ELF-1 (cell line): ENCODE measurements at regions not wholly inside any gene's neighbourhood (a gene's known extent, or its start where the extent isn't known, plus 50 kb on each side); places are given as distances from the start of the nearest gene placed in this dataset.

ENCODE experiments used
- DNase-seq: peaks from one replicate; pipeline ENCODE4 v3.0.0-alpha.2; 2016; ENCODE audit warnings: low read depth, low spot score

DNA sequence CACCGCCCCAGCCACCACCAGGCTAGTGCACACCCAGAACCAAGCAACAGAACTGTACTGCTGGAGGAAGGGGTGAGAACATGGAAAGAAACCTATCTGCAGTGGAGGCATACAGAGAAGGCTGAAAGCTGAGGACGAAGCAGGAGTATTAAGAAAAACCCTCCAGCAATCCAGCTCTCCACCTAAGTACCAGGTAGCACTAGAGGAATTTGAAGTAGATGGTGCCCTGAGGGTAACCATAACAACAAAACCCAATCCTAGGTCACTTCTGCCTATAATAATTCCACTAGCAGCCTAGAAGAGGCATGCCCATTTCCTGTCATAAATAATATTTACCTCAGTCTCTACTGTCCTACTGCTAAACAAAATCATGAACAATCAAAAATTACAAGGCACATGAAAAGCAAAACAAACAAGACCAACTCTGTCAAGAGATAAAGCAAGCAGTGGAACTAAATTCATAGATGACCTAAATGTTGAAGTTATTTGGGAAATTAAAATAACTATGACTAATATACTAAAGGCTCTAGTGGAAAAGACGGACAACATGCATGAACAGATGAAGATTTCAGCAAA lies 51.1 kb downstream of the HYCC1 start:
- DNase-seq = peak; percentile 19

DNA sequence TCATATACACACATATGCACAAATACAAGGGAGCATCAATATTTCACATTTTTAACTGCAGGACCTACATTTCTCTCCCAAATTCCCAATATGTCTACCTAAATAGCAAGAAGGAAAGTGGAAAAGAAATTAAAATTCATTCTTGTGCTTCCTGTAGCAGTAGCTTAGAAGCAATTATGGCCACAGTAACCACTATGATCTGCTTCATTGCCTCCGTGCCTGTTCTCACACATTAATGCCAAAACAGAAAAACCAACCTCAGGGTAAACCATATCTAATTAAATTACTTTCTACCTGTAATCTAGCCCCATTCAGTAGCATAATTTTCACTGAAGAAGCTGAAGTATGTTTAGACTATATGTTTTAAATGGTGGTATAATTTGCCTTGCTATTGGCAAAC lies 55.2 kb downstream of the HYCC1 start:
- no peak for DNase-seq

DNA sequence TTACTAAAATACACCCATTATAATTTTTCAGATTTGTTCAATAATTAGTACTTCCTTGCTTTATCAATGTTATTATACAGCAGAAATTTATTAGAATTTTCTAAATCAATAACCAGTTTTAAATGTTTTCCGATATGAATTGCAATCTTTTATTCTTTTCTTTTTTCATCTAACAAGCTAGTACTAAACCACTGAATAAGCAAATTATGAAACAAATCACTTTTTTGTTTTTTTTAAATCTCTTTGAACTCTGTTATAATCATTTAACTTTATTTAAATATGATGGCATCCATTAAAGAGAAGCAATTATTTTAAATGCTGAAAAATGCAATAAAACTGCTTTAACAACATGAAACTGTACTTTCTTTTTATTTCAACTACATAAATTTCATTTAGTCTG lies 59.7 kb downstream of the HYCC1 start:
- DNase-seq = no peak

DNA sequence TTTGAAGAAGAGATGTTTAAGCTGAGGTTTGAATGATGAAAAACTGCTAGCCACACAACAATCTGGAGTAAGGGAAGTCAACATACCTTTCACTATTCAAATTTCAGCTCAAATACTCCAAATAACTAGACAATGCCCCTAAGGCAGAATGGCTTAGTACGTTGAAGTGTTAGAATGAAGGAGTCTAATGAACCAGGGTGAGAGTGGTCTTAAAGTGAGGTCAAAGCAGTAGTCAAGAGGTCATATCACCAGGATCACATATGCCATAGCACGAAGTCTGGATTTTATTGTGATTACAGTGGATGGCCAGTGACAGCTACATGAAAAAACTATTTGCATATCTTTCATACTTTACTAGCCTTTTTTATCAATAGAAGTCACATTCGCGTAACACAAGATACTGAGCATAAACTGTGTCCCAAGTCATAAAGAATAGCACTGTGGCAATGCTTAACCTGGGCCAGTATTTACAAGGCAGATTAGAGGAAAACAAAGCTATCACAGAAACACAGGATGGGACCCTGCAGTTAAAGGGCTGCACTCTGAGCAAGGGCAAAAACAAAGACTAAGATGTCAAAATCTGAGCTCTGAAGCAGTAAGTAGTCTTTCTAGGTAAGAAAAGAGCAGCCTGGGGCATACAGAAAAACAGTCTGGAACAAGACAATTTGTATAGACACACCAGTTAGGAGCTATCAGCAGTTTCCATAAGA lies 61.5 kb downstream of the HYCC1 start:
- DNase-seq = no peak

DNA sequence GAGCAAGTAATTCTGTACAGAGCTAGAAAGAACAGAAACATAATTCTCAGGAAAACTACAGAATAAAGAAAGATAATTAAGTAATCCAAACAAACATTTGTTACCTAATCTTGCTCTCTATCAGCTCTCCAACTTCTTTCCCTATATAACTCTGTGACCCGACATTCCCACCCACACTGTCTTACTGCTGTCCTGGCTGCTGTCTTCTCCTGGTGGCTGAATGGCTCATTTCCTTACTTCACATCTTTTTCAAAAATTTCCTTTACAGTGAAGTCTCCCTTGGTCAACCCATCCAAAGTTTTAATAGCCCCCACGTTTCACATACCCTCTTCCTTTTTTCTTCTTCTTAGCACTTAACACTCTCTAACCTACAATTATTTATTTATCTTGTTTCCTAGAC lies 64.0 kb downstream of the HYCC1 start:
- DNase-seq = no peak

DNA sequence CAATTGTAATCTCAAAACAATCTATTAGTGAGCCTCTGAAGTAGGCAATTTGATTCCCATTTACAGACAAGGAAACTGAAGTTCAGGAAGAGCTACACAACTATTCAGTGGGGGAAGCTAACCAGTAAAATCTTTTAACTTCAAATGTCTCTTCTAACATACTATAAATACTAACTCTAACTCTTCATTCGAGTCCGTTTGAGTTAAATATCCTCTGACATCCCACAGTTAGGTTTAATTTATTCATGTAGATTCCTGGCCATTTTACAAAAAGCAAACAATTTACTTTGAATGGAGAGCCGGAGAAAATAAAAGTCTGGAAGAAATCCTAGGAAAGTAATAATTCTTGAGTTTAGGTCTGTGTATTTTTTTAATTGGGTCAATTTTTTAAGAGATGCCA lies 64.7 kb downstream of the HYCC1 start:
- DNase-seq = no peak

DNA sequence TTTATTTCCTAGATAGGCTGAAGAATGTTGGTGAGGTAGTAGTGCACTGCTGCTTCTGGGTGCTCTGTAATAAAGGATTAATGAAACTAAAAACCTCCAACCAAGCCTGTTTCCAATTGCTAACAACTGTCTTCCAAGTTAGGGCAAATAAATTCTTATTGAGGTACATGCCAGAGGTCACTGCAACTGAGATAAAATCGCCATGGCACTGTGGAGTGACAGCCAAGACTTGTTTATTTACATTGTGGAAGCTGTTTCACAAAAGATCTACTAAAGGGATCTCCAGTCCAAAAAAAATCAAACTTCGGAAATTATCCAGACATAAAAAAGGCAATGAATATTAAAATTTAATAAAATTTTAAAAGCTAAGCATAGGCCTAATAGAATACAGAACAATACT lies 65.2 kb downstream of the HYCC1 start:
- DNase-seq = no peak

DNA sequence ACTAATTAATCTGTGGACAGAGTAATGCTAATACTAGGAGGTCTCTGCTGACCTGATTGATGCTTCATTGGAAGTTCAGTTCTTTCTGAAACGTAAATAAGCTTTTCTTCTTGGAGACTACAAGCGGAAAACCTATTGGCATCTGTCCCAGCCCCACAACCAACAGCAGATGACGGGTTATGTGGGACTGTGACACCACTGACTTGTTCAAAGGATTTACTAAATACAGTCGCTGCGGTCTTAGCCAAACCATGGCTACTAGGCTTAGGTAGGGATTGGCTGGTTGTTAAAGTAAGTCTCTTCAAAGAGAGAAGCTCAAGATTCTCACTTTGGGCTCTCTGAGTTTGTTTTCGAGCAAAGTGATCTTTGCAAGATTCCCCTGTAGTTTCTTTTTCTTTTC lies 68.3 kb downstream of the HYCC1 start:
- DNase-seq = no peak

DNA sequence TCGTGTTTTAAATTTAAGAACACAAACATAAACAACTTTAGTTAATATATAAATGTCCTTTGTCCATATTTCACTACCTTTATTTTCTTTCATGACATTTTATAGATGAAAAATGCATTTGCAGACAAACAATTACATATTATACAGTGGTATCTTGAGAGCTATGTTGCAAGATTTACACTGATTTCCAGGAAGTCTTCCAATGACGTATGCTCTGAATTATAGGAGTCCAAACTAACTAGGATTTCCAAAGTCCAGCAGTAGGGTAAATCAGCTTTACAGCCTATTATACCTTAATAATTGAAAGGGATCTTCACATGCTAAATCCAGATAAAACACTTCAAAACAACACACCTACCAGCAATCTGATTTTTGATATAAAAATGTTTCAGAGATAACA lies 69.4 kb downstream of the HYCC1 start:
- no peak for DNase-seq

DNA sequence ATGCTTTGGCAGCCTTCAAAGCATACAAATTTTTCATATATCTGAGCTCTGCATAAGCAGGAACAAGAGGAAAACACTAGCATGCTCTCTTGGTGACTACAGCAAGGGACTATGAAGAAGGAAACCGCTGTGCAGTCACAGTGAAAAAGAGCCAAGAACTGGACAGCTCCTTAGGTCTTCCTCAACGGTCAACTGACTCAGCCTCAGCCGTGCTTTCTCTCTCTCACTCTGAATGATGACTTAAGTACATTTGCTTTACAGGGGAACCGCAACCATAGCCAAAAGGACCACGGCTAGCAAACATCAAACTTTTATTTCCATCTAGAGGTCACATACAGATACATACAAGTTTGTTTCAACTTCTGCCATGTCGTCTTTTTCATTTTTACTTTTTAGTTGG lies 69.9 kb downstream of the HYCC1 start:
- no peak for DNase-seq

DNA sequence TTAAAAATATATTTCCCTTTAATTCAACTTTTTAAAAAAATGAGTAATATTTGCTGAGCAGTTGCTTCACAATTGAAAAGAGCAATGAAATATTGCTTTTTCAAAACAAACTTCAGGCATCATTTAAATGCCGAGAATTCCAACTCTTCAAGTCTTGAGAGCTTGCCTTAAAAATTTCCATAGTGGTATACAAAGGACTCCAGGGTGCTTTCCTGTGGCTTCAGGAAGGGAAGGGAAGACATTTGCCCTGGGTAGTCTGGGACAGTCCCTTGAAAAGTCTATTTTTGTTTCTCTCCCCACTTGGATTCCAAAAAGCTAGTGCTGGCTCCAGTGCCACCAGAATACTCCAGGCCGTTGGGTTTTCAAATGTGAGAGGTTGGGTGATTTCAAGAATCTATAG lies 71.7 kb downstream of the HYCC1 start:
- no peak for DNase-seq

DNA sequence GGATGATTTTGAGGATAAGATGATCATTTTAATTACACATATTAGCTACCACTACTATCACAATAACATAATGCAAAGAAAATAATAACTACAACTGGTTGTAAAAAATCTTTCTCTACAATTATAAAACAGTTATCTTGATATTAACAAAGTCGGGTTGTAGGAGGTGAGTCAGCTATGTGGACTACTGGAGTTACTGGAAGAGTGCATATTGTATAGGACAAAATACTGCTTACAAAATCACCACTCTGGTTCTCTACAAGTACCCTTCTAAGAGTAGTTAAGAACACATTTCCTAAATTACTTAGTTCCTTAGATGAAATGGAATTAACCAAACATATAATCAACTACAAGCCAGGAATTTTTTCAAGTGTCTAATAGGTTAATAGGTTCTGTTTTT lies 74.1 kb downstream of the HYCC1 start:
- no peak for DNase-seq

DNA sequence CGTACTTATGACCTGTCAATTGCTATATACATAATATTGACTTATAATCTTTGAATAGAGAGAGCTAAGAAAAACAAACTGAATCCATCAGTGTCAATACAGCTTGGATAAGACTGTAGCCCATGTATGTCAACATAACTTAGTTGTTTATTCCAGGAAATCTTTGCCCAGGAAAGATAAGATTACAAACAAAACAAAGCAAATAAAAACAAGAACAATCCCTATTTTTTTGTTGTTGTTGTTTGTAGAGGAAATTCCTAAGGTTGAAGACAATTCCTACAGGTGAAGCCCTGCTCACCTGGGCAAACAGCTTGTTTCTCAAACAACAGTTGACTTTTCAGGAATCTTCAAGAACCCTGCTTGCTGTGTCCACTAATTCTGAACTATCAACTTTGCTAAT lies 76.0 kb downstream of the HYCC1 start:
- no peak for DNase-seq

DNA sequence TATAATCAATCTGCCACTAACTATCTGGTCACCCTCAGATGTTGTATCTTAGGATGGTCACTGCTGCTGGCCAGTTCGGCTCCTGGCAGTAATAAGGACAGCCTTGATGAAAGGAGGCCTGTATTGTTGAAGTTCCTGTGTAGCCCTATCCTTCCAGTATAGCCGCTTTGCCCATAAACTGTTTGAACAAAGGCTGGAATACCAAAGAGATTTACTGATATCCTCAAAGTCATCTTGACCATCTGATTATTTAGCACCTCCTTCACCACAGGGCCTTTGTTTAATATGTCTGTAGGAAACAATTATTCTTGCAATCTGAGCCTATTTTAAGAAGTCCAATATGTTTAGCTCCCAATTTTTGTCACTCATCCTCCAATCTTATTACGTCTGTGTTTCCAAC lies 77.7 kb downstream of the HYCC1 start:
- DNase-seq = no peak

DNA sequence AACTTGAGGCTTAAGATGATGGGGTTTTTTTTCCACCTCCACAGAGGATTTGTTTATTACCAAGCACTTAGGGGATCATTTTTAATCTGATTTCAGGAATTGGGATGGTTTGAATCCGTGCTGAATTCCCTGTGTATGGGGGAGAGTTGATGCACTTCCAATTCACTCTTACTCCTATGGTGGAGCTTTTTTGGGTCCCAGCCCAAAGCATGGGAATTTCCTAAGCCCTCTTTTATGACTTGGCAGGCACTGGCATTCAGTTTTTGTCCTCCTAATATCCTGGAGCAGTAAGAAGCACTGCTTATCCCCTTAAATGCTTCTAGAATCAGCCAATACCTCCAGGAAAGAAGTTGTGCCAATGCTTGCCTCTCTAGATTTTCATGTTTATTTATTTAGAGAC lies 78.7 kb downstream of the HYCC1 start:
- no peak for DNase-seq

DNA sequence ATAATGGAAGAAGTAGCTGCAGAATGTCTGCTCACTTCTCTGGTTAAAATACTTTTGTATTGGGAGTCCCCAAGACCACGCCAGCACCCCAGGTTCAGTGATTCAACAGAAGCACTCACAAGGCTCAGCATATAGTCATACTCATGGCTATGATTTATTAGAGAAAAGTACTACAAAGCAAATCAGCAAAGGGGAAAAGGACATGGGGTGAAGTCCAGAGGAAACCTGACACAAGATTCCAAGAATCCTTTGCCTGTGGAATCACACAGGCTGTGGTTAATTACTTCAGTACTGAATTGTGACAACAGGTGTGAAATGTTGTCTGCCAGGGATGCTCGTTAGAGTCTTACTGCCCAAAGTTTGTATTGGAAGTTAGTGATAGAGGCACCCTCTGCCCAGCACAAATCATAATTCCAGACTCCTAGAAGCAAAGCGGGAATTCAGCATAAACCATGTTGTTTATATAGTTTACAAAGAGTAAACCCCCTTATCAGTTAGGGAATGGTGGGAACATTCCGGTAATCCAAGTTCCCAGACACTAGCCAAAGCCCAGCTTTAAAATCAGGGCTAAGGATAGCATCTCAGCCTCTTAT lies 79.4 kb downstream of the HYCC1 start:
- DNase-seq = peak; percentile 27

DNA sequence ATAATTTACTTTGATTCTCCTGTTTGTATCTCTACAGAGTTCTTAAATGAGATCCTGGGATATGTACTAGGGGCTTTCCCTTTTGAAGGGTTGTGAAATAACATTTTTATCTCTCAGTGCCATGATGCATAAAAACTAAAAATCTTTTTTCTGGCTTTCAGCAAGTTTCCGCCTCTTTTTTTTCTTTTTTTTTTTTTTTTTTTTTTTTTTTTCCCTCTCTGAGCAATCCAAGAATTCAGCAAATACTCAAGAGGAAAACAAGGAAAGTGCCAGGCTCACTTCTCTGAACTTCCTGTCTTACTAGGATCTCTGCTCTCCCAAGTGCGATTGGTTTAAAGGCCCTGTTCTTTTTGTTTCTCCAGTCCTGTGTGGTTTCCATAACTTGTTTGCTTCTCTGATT lies 79.9 kb downstream of the HYCC1 start:
- no peak for DNase-seq

DNA sequence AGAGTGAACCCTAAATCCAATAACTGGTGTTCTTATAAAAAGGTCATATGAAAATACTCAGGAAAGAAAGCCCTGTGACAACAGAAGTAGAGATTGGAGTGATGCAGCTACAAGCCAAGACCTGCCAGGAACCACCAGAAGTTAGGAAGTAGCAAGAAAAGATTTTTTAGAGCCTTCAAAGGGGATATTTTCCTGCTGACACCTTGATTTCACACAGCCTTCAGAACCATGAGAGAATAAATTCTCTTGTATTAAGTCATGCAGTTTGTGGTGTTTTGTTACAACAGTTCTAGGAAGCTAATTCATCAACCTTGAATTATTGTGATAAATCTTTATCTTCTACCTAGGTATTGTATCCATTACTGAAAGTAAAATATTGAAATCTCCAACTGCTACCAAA lies 81.0 kb downstream of the HYCC1 start:
- DNase-seq = no peak

DNA sequence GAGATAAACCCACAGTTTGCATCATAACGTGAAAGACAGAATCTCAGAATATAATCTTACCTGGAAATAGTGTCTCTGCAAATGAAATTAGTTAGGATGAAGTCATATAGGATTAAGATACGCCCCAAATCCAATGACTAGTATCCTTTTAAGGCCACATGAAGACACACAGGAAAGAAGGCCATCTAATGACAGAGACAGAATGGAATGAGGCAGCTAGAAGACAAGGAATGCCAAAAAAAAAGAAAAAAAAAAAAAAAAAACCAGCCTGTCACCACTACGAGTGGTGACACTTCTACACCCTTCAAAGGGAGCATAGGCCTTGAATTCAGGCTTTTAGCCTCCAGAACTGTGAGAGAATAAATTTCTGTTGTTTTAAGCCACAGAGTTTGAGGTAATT lies 82.9 kb downstream of the HYCC1 start:
- DNase-seq = no peak

DNA sequence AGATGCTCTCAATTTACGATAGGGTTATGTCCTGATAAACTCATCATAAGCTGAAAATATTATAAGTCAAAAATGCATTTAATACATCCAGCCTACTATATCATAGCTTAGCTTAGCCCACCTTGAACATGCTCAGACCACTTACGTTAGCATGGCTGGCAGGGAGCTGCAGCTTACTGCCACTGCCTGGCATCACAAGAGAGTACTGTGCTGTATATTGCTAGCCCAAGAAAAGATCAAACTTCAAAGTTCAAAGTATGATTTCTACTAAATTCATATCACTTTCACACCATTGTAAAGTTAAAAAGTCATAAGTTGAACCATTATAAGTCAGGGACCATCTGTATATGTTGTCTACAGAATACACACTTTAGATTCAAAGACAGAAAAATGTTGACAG lies 91.6 kb downstream of the HYCC1 start:
- no peak for DNase-seq

DNA sequence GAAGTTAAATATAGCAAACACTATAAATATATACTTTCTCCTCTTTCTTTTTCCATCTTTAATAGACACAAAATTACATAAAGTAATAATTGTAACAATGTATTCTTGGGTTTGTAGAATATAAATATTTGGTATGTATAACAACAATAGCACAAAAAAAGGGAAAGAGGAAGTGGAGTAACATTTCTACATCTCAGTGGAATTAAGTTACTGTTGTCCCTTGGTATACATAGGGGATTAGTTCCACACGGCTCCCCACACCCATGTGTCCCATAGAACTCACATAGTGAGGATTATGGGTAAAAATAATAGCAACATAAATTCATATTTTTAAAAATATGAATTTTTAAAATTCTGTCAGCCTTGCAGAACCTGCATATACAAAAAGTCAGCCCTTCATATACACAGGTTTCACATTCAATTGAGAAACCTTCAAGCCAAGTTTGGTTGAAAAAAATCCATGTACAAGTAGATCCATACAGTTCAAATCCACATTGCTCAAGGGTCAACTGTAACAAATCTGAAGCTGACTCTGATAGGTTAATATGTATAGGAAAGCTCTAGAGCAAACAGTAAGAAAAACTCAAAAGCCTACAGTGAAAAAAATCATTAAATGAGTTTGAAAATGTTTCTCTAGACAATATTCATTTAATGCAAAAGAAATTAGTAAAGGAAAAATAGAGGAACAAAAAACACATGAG lies 92.4 kb downstream of the HYCC1 start:
- no peak for DNase-seq

DNA sequence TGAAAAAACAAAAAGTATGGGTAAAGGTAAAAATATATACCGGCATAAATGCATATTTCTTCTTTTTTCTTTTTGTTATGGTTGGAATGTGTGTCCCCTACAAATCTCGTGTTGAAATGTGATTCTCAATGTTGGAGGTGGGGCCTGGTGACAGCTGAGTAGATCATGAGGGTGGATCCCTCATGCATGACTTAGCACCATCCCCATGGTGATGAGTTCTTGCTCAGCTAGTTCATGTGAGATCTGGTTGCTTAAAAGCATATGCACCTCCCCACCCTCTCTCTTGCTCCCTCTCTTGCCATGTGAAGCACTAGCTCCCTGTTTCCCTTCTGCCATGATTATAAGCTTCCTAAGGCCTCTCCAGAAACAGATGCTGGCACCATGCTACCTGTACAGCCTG lies 93.3 kb downstream of the HYCC1 start:
- no peak for DNase-seq

DNA sequence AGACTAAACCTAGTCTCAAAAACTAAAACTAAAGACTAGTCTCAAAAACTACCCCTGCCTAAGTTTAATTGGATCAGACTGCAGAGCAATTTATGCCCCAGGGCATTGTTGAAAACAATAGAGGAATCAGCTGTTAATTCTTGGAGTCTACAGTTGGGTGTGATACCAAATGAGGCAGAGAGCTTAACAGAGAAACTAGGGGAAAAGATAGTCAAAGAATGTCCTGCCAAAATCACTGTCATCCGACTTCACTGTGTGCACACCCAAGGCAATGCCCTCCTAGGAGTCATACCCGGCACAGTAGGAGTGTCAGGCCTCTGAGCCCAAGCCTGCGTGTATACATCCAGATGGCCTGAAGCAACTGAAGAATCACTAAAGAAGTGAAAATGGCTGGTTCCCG lies 90.5 kb upstream of the TOMM7 start:
- DNase-seq = no peak
